PC-3 (cell line): ENCODE measurements at regions not wholly inside any gene's neighbourhood (a gene's known extent, or its start where the extent isn't known, plus 50 kb on each side); places are given as distances from the start of the nearest gene placed in this dataset.

Experiments
- ATAC-seq: fragments of 200-7000 bp; cut with Tn5 transposase; 2 replicates; pipeline ENCODE4 v1.9.1; 2020; ENCODE audit warnings: mild to moderate bottlenecking, moderate library complexity
- BruUV-seq: library from RNA; stranded (reverse); fragments of 400-500 nt; replicated peaks from 2 replicates; lab custom pipeline; 2021; lab: Mats Ljungman, UMichigan
- CTCF ChIA-PET: fragments of 300-600 bp; sonication (Branson Sonifier 250); formaldehyde crosslinking; loops from one replicate; lab custom pipeline; 2022; ENCODE audit warnings: antibody characterized with exemption; lab: Charles Lee
- POLR2A ChIA-PET: fragments of 300-600 bp; sonication (Branson Sonifier 250); formaldehyde crosslinking; loops from one replicate; lab custom pipeline; 2022; ENCODE audit warnings: antibody characterized with exemption; ENCODE audit not compliant: unreplicated experiment; lab: Charles Lee
- DNase-seq: peaks from one replicate; pipeline ENCODE4 v3.0.0-alpha.2; 2015
- H2AFZ ChIP-seq: fragments of 300-600 bp; sonication (generic); 2 replicates; pipeline ENCODE4 v1.6.0; 2016; ENCODE audit warnings: antibody characterized with exemption, low read length
- H3F3A ChIP-seq: fragments of 300-600 bp; sonication (generic); one replicate; pipeline ENCODE4 v1.6.0; 2017; ENCODE audit warnings: antibody characterized with exemption, low read length, control low read depth, mild to moderate bottlenecking; ENCODE audit not compliant: unreplicated experiment
- H3K27ac ChIP-seq: fragments of 300-600 bp; sonication (generic); 2 replicates; pipeline ENCODE4 v1.5.1; 2016; ENCODE audit warnings: mild to moderate bottlenecking, low read length
- H3K27me3 ChIP-seq: fragments of 300-600 bp; sonication (generic); 2 replicates; pipeline ENCODE4 v1.6.1; 2016; ENCODE audit warnings: low read length, mixed read lengths
- H3K36me3 ChIP-seq: fragments of 300-600 bp; sonication (generic); 2 replicates; pipeline ENCODE4 v1.6.1; 2016; ENCODE audit warnings: low read depth, mixed run types, low read length, mixed read lengths
- H3K4me1 ChIP-seq: fragments of 300-600 bp; sonication (generic); 2 replicates; pipeline ENCODE4 v1.5.1; 2016; ENCODE audit warnings: low read length; ENCODE audit not compliant: insufficient read depth
- H3K4me2 ChIP-seq: fragments of 300-600 bp; sonication (generic); 2 replicates; pipeline ENCODE4 v1.6.0; 2016; ENCODE audit warnings: low read length
- H3K4me3 ChIP-seq: fragments of 300-600 bp; sonication (generic); 2 replicates; pipeline ENCODE4 v1.5.1; 2016; ENCODE audit warnings: mild to moderate bottlenecking, low read length, mixed read lengths
- H3K79me2 ChIP-seq: fragments of 300-600 bp; sonication (generic); 2 replicates; pipeline ENCODE4 v1.6.1; 2017; ENCODE audit warnings: low read length, mixed read lengths
- H3K9ac ChIP-seq: fragments of 300-600 bp; sonication (generic); 2 replicates; pipeline ENCODE4 v1.6.0; 2016; ENCODE audit warnings: mild to moderate bottlenecking, low read length
- H3K9me2 ChIP-seq: fragments of 300-600 bp; sonication (generic); replicated peaks from 2 replicates; pipeline ENCODE4 v1.6.1; 2016; ENCODE audit warnings: mixed run types, low read length, mixed read lengths
- H3K9me3 ChIP-seq: fragments of 300-600 bp; sonication (generic); 2 replicates; pipeline ENCODE4 v1.6.1; 2016; ENCODE audit warnings: low read length, mixed read lengths
- H4K20me1 ChIP-seq: fragments of 300-600 bp; sonication (generic); 2 replicates; pipeline ENCODE4 v1.6.1; 2016; ENCODE audit warnings: low read length, mixed read lengths
- EZH2 ChIP-seq: fragments of 300-600 bp; sonication (generic); IDR thresholded peaks from one replicate; pipeline ENCODE4 v1.6.1; 2017; ENCODE audit warnings: antibody characterized with exemption, mild to moderate bottlenecking, low read length; ENCODE audit not compliant: unreplicated experiment
- EZH2phosphoT487 ChIP-seq: fragments of 300-600 bp; sonication (generic); IDR thresholded peaks from 2 replicates; pipeline ENCODE4 v1.6.1; 2018; ENCODE audit warnings: mild to moderate bottlenecking, antibody characterized with exemption, low read length, borderline replicate concordance
- intact Hi-C: fragments of 100-400 bp; cut with micrococcal nuclease; formaldehyde crosslinking; loops from 2 replicates; pipeline ENCODE4 v1.9.0; 2023
- TF ChIP-seq, protein P1 (sequence below): fragments of 300-600 bp; sonication (generic); conservative IDR thresholded peaks from 2 replicates; pipeline ENCODE4 v1.5.1; 2017; ENCODE audit warnings: antibody characterized with exemption, low read depth, mild to moderate bottlenecking, low read length

DNA sequence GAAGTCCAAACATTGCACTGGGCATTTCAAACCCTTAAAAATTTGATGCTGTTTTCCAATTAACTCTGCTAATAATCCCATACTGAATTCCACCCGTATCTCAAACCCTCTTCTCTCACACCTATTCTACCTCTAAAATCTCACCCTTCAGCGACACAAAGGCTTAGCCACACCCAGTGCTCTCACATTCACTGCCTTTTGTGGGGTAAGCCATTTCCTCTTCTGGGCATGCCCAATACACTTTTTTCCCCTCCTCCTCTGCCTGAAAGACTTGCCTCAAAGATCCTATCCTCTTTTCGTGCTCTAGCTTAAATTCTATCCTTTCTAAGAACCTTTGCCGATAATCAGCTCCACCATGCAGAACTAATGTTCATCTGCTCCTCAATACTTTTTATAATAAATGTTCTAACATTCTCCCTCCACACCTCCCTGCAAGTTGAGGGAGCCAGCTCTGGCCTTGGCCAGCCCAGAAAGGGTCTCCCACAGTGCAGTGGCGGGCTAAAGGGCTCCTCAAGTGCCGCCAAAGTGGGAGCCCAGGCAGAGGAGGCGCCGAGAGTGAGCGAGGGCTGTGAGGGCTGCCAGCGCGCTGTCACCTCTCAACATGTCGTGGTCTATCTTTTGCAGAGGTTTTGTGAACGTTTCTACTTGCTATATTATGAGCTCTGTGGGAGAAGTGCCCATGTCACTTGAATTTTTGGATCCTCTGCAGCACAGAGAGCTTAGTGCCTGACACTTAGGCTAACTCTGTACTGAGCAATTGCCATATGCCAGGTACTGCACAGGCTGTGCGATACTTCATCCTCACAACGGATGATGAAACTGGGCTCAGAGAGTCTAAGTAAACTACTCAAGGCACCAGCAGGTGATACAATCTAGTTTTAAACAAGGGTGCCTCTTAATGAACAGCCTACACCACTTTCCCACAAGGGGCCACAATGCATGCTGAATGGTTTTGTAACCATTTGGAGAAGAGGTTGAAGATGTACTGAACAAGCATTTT is 53.6 kb upstream of the BCL6 start:
- TF ChIP-seq, protein P1, sequence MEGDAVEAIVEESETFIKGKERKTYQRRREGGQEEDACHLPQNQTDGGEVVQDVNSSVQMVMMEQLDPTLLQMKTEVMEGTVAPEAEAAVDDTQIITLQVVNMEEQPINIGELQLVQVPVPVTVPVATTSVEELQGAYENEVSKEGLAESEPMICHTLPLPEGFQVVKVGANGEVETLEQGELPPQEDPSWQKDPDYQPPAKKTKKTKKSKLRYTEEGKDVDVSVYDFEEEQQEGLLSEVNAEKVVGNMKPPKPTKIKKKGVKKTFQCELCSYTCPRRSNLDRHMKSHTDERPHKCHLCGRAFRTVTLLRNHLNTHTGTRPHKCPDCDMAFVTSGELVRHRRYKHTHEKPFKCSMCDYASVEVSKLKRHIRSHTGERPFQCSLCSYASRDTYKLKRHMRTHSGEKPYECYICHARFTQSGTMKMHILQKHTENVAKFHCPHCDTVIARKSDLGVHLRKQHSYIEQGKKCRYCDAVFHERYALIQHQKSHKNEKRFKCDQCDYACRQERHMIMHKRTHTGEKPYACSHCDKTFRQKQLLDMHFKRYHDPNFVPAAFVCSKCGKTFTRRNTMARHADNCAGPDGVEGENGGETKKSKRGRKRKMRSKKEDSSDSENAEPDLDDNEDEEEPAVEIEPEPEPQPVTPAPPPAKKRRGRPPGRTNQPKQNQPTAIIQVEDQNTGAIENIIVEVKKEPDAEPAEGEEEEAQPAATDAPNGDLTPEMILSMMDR = no peak
- TF ChIP-seq EZH2phosphoT487 = no peak
- ATAC-seq (no peak), DNase-seq (no peak)
- no peaks in the 10 kb centered on the region for H3K79me2 ChIP-seq
- no peaks in the 10 kb centered on the region for H3K9me3 ChIP-seq
- no peaks in the 10 kb centered on the region for H4K20me1 ChIP-seq
- no peak overlapping the region for H3K9ac ChIP-seq
- ChIA-PET POLR2A (interaction anchor here (0.6 kb wide), 1 partner anchor 1689 kb away, joined by 3 read pairs; no protein-coding TSS in a partner anchor), CTCF (no interaction called here)
- no peaks in the 10 kb centered on the region for H3F3A ChIP-seq
- peaks cover 7% of the 10 kb centered on the region for H3K4me1 ChIP-seq
- H2AFZ ChIP-seq = no peak overlapping the region
- H3K4me2 ChIP-seq = no peak overlapping the region
- no peak overlapping the region for H3K27ac ChIP-seq
- H3K9me2 ChIP-seq = no peaks in the 10 kb centered on the region
- H3K4me3 ChIP-seq = no peak overlapping the region
- intact Hi-C loops = no loop called here
- BruUV-seq = no TSS peak
- H3K36me3 ChIP-seq = no peaks in the 10 kb centered on the region
- no peaks in the 10 kb centered on the region for H3K27me3 ChIP-seq

DNA sequence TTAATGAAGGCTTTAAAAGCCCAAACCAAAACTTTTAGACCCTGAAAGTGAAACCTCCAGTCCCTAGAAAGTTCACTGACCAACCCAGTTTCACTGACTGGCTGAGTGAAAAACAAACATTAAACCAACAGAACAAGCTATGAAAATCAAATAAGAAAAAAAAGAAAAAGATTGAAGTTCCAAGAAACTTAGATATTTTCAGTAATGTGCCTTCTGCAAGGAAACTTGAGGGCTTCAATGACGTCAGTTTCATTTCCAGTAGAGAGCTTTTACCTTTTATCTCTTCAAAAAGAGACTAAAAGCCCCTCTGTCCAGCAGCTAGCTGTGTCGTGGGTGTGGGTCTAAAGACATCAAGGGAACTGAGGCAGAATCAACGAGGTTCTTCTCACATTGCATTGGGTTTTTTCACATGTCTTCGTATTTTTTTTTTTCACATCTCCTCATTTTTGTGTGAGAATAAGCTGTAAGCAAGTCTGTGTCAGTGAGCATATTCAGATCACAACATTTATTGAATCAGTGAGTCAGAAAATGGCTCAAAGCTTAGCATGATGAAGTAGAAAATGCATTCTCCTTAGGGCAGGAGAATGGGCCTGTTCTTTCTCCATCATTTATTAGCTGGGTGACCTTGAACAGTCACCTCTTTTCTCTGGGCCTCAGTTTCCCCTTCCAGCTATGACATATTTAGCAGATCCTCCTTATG is 54.8 kb upstream of the BCL6 start:
- H2AFZ ChIP-seq = peak overlapping the region; percentile 40; the same call in 1 of the 2 replicates
- no peaks in the 10 kb centered on the region for H3K27me3 ChIP-seq
- BruUV-seq = no TSS peak
- H3K4me3 ChIP-seq = no peak overlapping the region; the same call in 1 of the 2 replicates
- DNase-seq (peak; percentile 49), ATAC-seq (peak; percentile 74)
- H3K9me3 ChIP-seq = no peaks in the 10 kb centered on the region
- H3K9ac ChIP-seq = no peak overlapping the region
- H3K79me2 ChIP-seq = no peaks in the 10 kb centered on the region
- peaks cover 7% of the 10 kb centered on the region for H3K4me1 ChIP-seq
- ChIA-PET CTCF (interaction anchor here (0.6 kb wide), 2 partner anchors 15 to 218 kb away, joined by 3 read pairs; no protein-coding TSS in a partner anchor), POLR2A (interaction anchor here (0.6 kb wide), 1 partner anchor 541 kb away, joined by 3 read pairs; no protein-coding TSS in a partner anchor)
- peak overlapping the region; percentile 60 for H3K4me2 ChIP-seq
- H3K9me2 ChIP-seq = no peaks in the 10 kb centered on the region
- intact Hi-C loops = no loop called here
- no peaks in the 10 kb centered on the region for H3K36me3 ChIP-seq
- no peaks in the 10 kb centered on the region for H4K20me1 ChIP-seq
- TF ChIP-seq, protein P1 = no peak
- TF ChIP-seq EZH2phosphoT487 (no peak), EZH2 (no peak)
- no peaks in the 10 kb centered on the region for H3F3A ChIP-seq
- no peak overlapping the region for H3K27ac ChIP-seq
